ENCODE measurements at regions not wholly inside any gene's neighbourhood (a gene's known extent, or its start where the extent isn't known, plus 50 kb on each side); places are given as distances from the start of the nearest gene placed in this dataset.

DNA sequence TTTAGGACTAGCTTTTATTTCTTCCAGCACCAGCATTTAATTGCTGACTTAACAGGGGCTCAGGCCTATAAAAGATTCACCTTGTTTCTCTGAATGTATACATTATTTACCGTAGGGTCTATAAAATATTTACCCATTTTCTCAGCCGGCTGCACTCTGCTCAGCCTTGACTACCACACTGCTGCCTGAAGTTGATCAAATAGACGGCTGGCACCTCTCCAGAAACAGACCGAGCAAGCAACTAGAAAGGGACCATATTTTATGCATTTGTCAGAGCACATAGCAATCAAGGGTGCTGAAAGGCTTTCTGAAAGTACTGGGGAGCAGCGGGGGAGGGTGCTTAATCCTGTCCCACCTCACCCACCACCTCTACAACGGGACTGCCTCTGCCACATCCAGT lies 64.7 kb upstream of the FGGY start:
- no peak overlapping the region for H3K9ac ChIP-seq
- H3K27ac ChIP-seq, result no peak overlapping the region
- H3K36me3 ChIP-seq (ENCODE audit: control insufficient read depth, insufficient read depth, low read length), result no peaks in the 10 kb centered on the region
- no peak overlapping the region for H2AFZ ChIP-seq
- H3K4me2 ChIP-seq (ENCODE audit: low read length), result no peak overlapping the region
- no peaks in the 10 kb centered on the region for H3K4me1 ChIP-seq
- H3K79me2 ChIP-seq, result no peaks in the 10 kb centered on the region
- no peaks in the 10 kb centered on the region for H3K27me3 ChIP-seq (ENCODE audit: control insufficient read depth, insufficient read depth, low read length)
- TF ChIP-seq, protein P1, sequence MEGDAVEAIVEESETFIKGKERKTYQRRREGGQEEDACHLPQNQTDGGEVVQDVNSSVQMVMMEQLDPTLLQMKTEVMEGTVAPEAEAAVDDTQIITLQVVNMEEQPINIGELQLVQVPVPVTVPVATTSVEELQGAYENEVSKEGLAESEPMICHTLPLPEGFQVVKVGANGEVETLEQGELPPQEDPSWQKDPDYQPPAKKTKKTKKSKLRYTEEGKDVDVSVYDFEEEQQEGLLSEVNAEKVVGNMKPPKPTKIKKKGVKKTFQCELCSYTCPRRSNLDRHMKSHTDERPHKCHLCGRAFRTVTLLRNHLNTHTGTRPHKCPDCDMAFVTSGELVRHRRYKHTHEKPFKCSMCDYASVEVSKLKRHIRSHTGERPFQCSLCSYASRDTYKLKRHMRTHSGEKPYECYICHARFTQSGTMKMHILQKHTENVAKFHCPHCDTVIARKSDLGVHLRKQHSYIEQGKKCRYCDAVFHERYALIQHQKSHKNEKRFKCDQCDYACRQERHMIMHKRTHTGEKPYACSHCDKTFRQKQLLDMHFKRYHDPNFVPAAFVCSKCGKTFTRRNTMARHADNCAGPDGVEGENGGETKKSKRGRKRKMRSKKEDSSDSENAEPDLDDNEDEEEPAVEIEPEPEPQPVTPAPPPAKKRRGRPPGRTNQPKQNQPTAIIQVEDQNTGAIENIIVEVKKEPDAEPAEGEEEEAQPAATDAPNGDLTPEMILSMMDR (IDR thresholded peaks at IDR 0.05), result no peak
- no peaks in the 10 kb centered on the region for H3K9me3 ChIP-seq (ENCODE audit: control insufficient read depth, low read length)
- H3K4me3 ChIP-seq (ENCODE audit: low read depth, low read length), result no peak overlapping the region

DNA sequence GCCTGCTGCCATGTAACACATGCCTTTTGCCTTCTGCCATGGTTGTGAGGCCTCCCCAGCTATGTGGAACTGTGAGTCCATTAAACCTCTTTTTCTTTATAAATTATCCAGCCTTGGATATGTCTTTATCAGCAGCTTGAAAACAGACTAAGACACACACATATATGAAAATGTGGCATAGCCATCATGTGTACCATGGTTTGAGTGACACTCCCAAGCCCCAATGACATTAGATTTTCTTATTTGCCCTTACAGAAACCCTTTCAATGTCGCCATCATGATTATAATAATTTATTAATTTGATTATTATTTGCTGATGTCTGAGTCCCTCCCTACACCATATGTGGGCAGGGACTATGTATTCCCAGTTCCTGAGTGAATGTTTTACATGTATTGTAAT lies 63.5 kb upstream of the FGGY start:
- Histone ChIP-seq H3K9me3 (ENCODE audit: control insufficient read depth, low read length) (no peaks in the 10 kb centered on the region), H3K36me3 (ENCODE audit: control insufficient read depth, insufficient read depth, low read length) (no peaks in the 10 kb centered on the region), H3K4me2 (ENCODE audit: low read length) (no peak overlapping the region), H3K27me3 (ENCODE audit: control insufficient read depth, insufficient read depth, low read length) (no peaks in the 10 kb centered on the region), H2AFZ (no peak overlapping the region), H3K4me1 (no peaks in the 10 kb centered on the region), H3K79me2 (no peaks in the 10 kb centered on the region), H3K9ac (no peak overlapping the region), H3K27ac (no peak overlapping the region), H3K4me3 (ENCODE audit: low read depth, low read length) (no peak overlapping the region)
- TF ChIP-seq, protein P1 (IDR thresholded peaks at IDR 0.05), result no peak

DNA sequence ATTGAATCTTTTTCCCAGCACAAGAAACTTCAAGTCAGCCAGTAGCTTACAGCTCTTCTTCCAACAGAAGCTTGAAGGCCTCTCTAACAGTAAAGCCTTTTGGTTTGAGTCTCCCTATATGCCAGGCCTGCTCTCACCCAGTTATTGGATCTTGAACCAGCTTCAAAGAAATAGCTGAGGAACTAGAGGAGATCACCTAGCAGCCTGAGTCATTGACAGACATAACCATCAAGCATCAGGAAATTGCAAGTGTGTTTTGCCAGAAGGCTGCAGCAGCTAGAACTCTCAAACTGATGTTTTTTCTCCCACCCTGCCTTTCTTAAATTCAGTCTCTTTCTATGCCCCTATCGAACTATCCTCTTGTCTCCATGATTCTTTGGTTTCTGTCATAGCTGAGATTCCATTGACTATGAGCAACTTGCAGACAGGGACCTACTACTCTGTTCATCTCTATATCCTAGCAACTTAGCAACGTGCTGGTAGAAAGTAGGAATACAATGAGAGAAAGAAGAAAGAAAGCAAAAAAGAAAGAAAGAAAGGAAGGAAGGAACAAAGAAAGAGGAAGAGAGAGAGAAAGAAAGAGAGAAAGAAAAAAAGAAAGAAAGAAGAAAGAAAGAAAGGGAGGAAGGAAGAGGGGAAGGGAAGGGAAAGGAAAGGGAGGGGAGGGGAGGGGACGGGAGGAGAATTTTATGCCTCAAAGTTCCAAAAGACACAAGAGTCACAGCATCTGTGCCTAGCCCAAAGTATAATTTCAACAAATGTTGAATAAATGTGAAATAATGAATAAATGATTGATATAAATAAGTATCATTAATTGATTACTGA lies 60.0 kb upstream of the FGGY start:
- H3K4me3 ChIP-seq (ENCODE audit: low read depth, low read length), result no peak overlapping the region
- no peaks in the 10 kb centered on the region for H3K27me3 ChIP-seq (ENCODE audit: control insufficient read depth, insufficient read depth, low read length)
- TF ChIP-seq, protein P1 (IDR thresholded peaks at IDR 0.05), result no peak
- no peaks in the 10 kb centered on the region for H3K79me2 ChIP-seq
- no peaks in the 10 kb centered on the region for H3K36me3 ChIP-seq (ENCODE audit: control insufficient read depth, insufficient read depth, low read length)
- no peaks in the 10 kb centered on the region for H3K9me3 ChIP-seq (ENCODE audit: control insufficient read depth, low read length)
- no peak overlapping the region for H3K4me2 ChIP-seq (ENCODE audit: low read length)
- H3K27ac ChIP-seq, result no peak overlapping the region
- no peak overlapping the region for H2AFZ ChIP-seq
- H3K9ac ChIP-seq, result no peak overlapping the region
- H3K4me1 ChIP-seq, result no peaks in the 10 kb centered on the region

DNA sequence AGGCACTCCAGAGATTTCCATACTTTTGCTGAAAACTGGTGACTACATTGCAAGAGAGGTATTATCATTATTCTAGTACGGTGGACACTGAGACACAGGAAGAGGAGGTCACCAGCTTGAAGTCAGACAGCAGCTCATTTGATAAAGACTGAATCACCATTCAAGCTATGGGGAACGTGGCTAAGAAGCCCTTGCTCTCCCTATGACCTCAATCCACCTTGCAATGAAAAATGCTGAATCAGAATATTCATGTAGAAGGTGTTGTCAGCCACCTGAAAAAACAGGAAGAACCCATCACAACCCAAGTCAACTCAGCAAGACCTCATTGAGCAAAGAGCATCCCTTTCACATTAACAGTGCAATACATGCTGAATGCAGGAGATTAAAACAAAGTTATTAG lies 59.0 kb upstream of the FGGY start:
- Histone ChIP-seq H2AFZ (no peak overlapping the region), H3K36me3 (ENCODE audit: control insufficient read depth, insufficient read depth, low read length) (no peaks in the 10 kb centered on the region), H3K9ac (no peak overlapping the region), H3K27ac (no peak overlapping the region), H3K4me1 (no peaks in the 10 kb centered on the region), H3K4me2 (ENCODE audit: low read length) (no peak overlapping the region), H3K4me3 (ENCODE audit: low read depth, low read length) (no peak overlapping the region), H3K9me3 (ENCODE audit: control insufficient read depth, low read length) (no peaks in the 10 kb centered on the region), H3K79me2 (no peaks in the 10 kb centered on the region), H3K27me3 (ENCODE audit: control insufficient read depth, insufficient read depth, low read length) (no peaks in the 10 kb centered on the region)
- TF ChIP-seq, protein P1 (IDR thresholded peaks at IDR 0.05), result no peak
